ENCODE measurements at regions not wholly inside any gene's neighbourhood (a gene's known extent, or its start where the extent isn't known, plus 50 kb on each side); places are given as distances from the start of the nearest gene placed in this dataset.
A peak's percentile ranks its signal among the peaks of the same experiment; 100 is the strongest.

GRCh38 chr9:80294955-80295354 lies 723.2 kb downstream of the TLE4 start:
- no peak for DNase-seq (ENCODE audit: low read depth)
- no peak overlapping the region for H3K4me3 ChIP-seq (ENCODE audit: low read depth, low read length)
- TF ChIP-seq MAX (IDR thresholded peaks at IDR 0.05; ENCODE audit: low read depth, low read length) (no peak), MYC (IDR thresholded peaks at IDR 0.05; ENCODE audit: low read depth, low read length) (no peak)
- TF ChIP-seq, protein P1, sequence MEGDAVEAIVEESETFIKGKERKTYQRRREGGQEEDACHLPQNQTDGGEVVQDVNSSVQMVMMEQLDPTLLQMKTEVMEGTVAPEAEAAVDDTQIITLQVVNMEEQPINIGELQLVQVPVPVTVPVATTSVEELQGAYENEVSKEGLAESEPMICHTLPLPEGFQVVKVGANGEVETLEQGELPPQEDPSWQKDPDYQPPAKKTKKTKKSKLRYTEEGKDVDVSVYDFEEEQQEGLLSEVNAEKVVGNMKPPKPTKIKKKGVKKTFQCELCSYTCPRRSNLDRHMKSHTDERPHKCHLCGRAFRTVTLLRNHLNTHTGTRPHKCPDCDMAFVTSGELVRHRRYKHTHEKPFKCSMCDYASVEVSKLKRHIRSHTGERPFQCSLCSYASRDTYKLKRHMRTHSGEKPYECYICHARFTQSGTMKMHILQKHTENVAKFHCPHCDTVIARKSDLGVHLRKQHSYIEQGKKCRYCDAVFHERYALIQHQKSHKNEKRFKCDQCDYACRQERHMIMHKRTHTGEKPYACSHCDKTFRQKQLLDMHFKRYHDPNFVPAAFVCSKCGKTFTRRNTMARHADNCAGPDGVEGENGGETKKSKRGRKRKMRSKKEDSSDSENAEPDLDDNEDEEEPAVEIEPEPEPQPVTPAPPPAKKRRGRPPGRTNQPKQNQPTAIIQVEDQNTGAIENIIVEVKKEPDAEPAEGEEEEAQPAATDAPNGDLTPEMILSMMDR (IDR thresholded peaks at IDR 0.05; ENCODE audit: low read depth, low read length): no peak

DNA sequence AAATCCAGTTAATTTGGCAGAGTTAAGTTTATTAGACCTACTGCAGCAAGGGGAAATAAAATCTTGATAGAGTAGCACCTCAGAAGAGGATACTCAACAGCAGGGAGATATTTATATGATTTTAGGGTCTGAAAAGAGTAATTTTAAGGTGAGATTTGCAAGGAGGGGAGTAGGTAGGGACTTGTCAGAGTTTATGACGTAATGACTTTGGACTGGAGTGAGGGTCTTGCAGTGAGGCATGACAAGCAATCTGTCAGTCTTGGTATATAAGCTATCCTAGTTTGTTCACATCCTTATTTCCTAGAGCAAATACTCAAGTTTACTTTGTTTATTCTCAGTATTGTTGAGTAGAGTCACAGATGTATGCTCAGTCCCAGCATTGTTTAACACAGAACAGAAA lies 722.6 kb downstream of the TLE4 start:
- no peak for DNase-seq (ENCODE audit: low read depth)
- TF ChIP-seq POLR2A (IDR thresholded peaks at IDR 0.05; ENCODE audit: extremely low read depth, insufficient read length): no peak
- TF ChIP-seq MAX (IDR thresholded peaks at IDR 0.05; ENCODE audit: low read depth, low read length): no peak
- TF ChIP-seq, protein P1 (IDR thresholded peaks at IDR 0.05; ENCODE audit: low read depth, low read length): no peak
- no peak for TF ChIP-seq MYC (IDR thresholded peaks at IDR 0.05; ENCODE audit: low read depth, low read length)
- H3K4me3 ChIP-seq (ENCODE audit: low read depth, low read length): no peak overlapping the region

DNA sequence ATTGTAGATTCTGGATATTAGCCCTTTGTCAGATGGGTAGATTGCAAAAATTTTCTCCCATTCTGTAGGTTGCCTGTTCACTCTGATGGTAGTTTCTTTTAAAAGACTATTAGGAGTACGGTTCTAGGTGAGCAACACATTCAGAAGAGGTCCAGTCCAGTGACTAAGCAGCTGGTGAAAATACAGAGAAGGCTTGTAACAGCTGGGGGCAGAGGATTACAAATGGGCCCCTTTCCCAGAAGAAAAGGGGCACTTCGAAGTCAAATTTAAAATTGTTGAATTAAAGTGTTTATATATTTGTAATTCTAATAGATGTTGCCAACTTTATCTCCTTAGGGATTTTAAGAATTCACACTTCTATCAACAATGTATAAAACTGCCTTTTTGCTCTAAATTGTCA lies 720.5 kb downstream of the TLE4 start:
- TF ChIP-seq MAX (IDR thresholded peaks at IDR 0.05; ENCODE audit: low read depth, low read length) (no peak), POLR2A (IDR thresholded peaks at IDR 0.05; ENCODE audit: extremely low read depth, insufficient read length) (no peak), MYC (IDR thresholded peaks at IDR 0.05; ENCODE audit: low read depth, low read length) (no peak)
- TF ChIP-seq, protein P1 (IDR thresholded peaks at IDR 0.05; ENCODE audit: low read depth, low read length): no peak
- DNase-seq (ENCODE audit: low read depth): no peak
- no peak overlapping the region for H3K4me3 ChIP-seq (ENCODE audit: low read depth, low read length)

DNA sequence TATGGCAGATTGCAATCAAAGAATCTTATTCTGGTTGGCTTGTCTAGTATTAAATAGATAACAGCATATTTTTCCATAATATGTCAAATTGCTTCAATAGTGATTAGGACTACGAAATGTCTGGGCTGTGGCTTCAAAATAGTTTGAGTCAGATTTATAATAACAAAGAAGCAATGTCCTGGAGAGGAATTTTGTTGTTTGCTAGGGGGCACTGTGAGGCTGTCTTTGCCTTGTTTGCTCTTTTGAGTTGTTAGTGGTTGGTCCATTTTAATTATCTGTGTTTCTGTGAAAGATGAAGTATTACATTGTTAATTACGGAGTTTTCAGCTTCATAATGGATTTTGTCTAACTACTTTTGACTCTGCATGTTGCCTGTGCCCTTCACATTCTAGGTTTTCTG lies 713.6 kb downstream of the TLE4 start:
- TF ChIP-seq MAX (IDR thresholded peaks at IDR 0.05; ENCODE audit: low read depth, low read length) (no peak), POLR2A (IDR thresholded peaks at IDR 0.05; ENCODE audit: extremely low read depth, insufficient read length) (no peak), MYC (IDR thresholded peaks at IDR 0.05; ENCODE audit: low read depth, low read length) (no peak)
- TF ChIP-seq, protein P1 (IDR thresholded peaks at IDR 0.05; ENCODE audit: low read depth, low read length): no peak
- H3K4me3 ChIP-seq (ENCODE audit: low read depth, low read length): no peak overlapping the region
- peak; percentile 6 for DNase-seq (ENCODE audit: low read depth)

- no peak for DNase-seq (ENCODE audit: low read depth)
- H3K4me3 ChIP-seq (ENCODE audit: low read depth, low read length): no peak overlapping the region
- TF ChIP-seq MAX (IDR thresholded peaks at IDR 0.05; ENCODE audit: low read depth, low read length) (no peak), POLR2A (IDR thresholded peaks at IDR 0.05; ENCODE audit: extremely low read depth, insufficient read length) (no peak), MYC (IDR thresholded peaks at IDR 0.05; ENCODE audit: low read depth, low read length) (no peak)
- TF ChIP-seq, protein P1 (IDR thresholded peaks at IDR 0.05; ENCODE audit: low read depth, low read length): no peak
Measured at GRCh38 chr9:80282766-80283165, 711.0 kb downstream of the TLE4 start.

DNA sequence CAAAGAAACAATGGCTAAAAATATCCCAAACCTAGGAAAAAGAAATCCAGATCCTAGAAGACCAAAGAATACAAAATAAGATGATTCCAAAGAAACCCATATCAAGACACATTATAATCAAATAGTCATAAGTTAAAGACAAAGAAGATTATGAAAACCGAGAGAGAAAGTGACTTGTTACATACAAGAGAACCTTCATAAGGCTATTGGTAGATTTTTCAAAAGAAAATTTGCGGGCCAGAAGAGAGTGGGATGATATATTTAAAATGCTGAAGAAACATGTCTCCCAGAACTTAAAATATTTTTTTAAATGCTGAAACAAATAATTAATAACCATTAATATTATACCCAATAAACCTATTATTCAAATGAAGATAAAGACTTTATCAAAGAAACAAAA lies 687.3 kb downstream of the TLE4 start:
- DNase-seq (ENCODE audit: low read depth): no peak
- H3K4me3 ChIP-seq (ENCODE audit: low read depth, low read length): no peak overlapping the region
- TF ChIP-seq MYC (IDR thresholded peaks at IDR 0.05; ENCODE audit: low read depth, low read length): no peak
- TF ChIP-seq POLR2A (IDR thresholded peaks at IDR 0.05; ENCODE audit: extremely low read depth, insufficient read length): no peak
- no peak for TF ChIP-seq MAX (IDR thresholded peaks at IDR 0.05; ENCODE audit: low read depth, low read length)
- TF ChIP-seq, protein P1 (IDR thresholded peaks at IDR 0.05; ENCODE audit: low read depth, low read length): no peak
